GM13976 (cell line): ENCODE measurements at regions not wholly inside any gene's neighbourhood (a gene's known extent, or its start where the extent isn't known, plus 50 kb on each side); places are given as distances from the start of the nearest gene placed in this dataset.

ENCODE experiments used
- DNase-seq: peaks from one replicate; pipeline ENCODE4 v3.0.0; 2012; ENCODE audit warnings: low spot score
- CTCF ChIP-seq: IDR thresholded peaks from 2 replicates; pipeline ENCODE4 v1.5.1; 2012; ENCODE audit warnings: borderline replicate concordance, mild to moderate bottlenecking; ENCODE audit not compliant: insufficient read depth; ENCODE audit errors: extremely low read depth, missing control alignments, control extremely low read depth
- in situ Hi-C: fragments of 300-500 bp; cut with MboI; formaldehyde crosslinking; loops from one replicate; pipeline ENCODE4 v1.12.0; 2022; ENCODE audit warnings: low sequenced_read_pairs, mixed read lengths, inconsistent platforms; ENCODE audit not compliant: unreplicated experiment

DNA sequence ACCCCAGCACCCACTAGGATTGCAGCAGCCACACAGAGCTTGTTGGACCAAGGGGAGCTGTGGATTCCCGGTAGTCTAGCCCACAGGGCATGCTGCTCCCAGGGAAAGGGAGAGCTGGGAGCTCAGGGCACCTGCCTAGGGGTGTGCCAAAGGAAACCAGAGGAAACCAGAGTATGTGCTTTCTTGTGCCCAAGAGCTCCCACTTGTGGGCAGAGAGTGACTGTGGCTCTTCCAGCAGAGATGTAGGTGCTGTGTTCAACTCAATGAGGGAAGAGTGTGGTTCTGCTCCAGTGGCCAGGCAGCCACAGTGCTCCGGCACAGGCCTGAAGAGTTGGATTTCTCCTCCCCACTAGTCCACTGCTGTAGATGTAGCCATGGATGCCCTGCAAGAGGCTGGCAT, 1050.0 kb upstream of the INTU start:
- in situ Hi-C loops, result no loop called here
- no peak for DNase-seq
- TF ChIP-seq CTCF, result no peak

DNA sequence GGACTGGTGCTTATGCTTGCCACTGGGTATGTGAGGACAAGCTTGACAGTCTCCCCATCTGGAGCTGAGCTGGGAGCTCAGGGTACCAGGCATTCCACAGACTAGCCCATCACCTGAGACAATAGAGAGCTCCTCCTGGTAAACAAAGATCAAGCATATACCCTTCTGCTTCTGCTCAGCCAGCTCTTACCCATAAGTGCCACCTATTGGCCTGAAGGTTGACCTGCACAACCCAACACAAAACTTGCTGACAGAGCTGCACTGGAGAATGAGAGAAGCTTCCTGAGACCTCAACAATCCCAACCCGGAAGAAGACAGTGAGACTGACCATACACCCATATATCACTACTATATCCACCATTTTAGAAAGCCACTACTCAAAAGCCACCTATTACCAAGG, 1049.2 kb upstream of the INTU start:
- no peak for TF ChIP-seq CTCF
- DNase-seq, result no peak
- in situ Hi-C loops, result no loop called here

GRCh38 chr4:126591583-126591982, 1041.2 kb upstream of the INTU start:
- no peak for TF ChIP-seq CTCF
- no peak for DNase-seq
- in situ Hi-C loops, result no loop called here

DNA sequence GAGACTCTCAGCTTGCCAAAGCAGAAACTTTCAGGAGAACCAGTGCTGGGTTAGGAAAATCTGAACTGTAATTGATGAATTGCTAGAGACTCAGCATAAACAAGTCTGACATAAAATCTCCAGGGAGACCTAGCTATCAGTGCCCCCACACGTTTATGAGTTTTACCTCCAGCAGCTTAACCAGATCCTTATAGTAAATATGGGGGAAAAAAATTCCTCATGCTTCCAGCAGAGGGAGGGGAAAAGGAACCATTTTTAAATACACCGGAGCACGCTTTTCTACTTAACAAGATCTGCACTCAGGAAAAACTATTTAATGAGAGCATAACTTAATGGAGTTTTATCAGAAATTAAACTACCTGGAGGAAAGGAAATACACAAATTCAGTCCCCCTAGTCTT, 1040.7 kb upstream of the INTU start:
- DNase-seq, result no peak
- in situ Hi-C loops, result no loop called here
- TF ChIP-seq CTCF, result no peak

DNA sequence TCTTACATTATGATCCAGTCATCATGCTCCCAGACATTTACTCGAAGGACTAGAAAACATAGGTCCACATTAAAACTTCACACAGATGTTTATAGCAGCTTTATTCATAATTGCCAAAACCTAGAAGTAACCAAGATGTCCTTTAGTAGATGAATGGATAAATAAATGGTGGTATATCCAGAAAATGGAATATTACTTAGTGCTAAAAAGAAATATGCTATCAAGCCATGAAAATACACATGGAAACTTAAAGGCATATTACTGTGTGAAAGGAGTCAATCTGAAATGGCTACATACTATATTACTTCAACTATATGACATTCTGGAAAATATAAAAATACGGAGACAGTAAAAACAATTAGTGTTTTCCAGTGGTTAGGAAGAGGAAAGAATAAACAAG, 1039.1 kb upstream of the INTU start:
- in situ Hi-C loops, result no loop called here
- no peak for DNase-seq
- TF ChIP-seq CTCF, result no peak

DNA sequence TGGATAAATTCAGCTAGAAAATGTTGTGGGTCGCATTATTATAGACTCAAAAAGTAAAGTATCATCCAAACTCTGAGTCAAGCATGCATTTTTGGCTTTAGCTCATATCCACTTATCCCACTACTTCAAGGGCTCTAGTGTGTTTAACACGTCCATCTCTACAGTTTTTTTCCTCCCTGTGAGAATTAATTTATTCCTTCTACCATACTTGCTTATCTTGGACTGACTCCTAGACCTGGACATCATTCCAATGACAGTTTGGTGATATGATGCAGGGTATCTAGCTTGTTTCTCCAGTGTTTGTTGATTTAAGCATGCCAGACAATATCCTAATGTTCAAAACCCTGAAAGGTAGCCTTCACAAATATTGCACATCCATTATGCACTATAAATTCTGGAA, 1037.1 kb upstream of the INTU start:
- in situ Hi-C loops, result no loop called here
- TF ChIP-seq CTCF, result no peak
- DNase-seq, result no peak

- no peak for TF ChIP-seq CTCF
- DNase-seq, result no peak
- in situ Hi-C loops, result no loop called here
These were observed 1033.0 kb upstream of the INTU start for GRCh38 chr4:126599746-126600145.
